OCI-LY1 (cell line): ENCODE measurements at regions not wholly inside any gene's neighbourhood (a gene's known extent, or its start where the extent isn't known, plus 50 kb on each side); places are given as distances from the start of the nearest gene placed in this dataset.

Experiments used
- EZH2 ChIP-seq: fragments of 200-600 bp; sonication (generic), shearing (Covaris generic); IDR thresholded peaks from 2 replicates; pipeline ENCODE4 v1.8.0; 2017; ENCODE audit warnings: borderline replicate concordance, mixed run types, mild to moderate bottlenecking, antibody characterized with exemption, low read length, moderate library complexity, mixed read lengths
- TF ChIP-seq, protein P1 (sequence below): fragments of 200-600 bp; sonication (generic), shearing (Covaris generic); IDR thresholded peaks from 2 replicates; pipeline ENCODE4 v1.5.1; 2017; ENCODE audit warnings: mild to moderate bottlenecking, antibody characterized with exemption, low read length, moderate library complexity, mixed read lengths

DNA sequence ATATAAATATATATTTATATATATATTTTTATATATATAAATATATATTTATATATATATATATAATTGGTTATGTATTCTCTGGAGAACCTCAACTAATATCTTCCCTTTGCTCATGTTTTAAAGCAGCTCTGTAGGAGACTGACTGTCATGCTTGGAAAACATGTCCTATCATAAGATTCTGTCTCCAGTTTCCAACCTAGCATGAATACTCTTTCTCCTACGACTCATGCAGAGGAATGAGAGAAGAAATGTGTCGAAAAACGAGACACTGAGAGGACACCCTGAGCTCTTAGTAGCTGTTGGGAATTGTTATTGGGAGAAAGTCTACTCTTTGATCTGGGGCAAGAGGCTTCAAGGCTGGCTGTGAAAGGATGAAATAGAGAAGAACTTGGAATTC is 166.5 kb upstream of the SLIT2 start:
- TF ChIP-seq, protein P1, sequence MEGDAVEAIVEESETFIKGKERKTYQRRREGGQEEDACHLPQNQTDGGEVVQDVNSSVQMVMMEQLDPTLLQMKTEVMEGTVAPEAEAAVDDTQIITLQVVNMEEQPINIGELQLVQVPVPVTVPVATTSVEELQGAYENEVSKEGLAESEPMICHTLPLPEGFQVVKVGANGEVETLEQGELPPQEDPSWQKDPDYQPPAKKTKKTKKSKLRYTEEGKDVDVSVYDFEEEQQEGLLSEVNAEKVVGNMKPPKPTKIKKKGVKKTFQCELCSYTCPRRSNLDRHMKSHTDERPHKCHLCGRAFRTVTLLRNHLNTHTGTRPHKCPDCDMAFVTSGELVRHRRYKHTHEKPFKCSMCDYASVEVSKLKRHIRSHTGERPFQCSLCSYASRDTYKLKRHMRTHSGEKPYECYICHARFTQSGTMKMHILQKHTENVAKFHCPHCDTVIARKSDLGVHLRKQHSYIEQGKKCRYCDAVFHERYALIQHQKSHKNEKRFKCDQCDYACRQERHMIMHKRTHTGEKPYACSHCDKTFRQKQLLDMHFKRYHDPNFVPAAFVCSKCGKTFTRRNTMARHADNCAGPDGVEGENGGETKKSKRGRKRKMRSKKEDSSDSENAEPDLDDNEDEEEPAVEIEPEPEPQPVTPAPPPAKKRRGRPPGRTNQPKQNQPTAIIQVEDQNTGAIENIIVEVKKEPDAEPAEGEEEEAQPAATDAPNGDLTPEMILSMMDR = no peak
- TF ChIP-seq EZH2 = no peak
